GM12873 (cell line): ENCODE measurements at regions not wholly inside any gene's neighbourhood (a gene's known extent, or its start where the extent isn't known, plus 50 kb on each side); places are given as distances from the start of the nearest gene placed in this dataset.

ENCODE experiments used
- CTCF ChIP-seq: IDR thresholded peaks from 2 replicates; pipeline ENCODE4 v1.5.1; 2012; ENCODE audit warnings: low read depth, mild to moderate bottlenecking, moderate library complexity, low read length, control low read depth; ENCODE audit not compliant: insufficient read depth; ENCODE audit errors: missing control alignments

- no peak for TF ChIP-seq CTCF
Observed at GRCh38 chr5:97580746-97581145, 397.7 kb upstream of the RIOK2 start.

GRCh38 chr5:97591781-97592180, 408.7 kb upstream of the RIOK2 start:
- TF ChIP-seq CTCF: no peak

DNA sequence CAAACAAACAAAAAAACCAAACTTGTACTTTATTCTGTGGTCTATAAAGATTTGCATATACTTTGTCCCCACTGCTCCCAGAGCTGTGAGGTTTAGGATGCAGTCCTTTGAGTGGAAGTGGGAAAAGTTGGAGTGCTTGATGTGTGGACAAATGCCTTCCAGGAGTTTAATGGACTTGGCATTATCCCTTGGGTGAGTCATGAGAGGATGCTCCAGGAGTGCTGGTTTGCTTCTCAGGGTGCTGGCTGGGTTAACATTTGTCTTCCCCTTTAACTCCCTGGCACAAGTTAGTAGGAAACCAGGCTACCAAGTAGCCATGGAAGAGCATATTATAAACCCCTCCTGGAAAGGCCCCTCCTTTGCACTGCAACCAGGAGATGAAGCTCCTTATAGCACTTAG, 417.4 kb upstream of the RIOK2 start:
- TF ChIP-seq CTCF: no peak

DNA sequence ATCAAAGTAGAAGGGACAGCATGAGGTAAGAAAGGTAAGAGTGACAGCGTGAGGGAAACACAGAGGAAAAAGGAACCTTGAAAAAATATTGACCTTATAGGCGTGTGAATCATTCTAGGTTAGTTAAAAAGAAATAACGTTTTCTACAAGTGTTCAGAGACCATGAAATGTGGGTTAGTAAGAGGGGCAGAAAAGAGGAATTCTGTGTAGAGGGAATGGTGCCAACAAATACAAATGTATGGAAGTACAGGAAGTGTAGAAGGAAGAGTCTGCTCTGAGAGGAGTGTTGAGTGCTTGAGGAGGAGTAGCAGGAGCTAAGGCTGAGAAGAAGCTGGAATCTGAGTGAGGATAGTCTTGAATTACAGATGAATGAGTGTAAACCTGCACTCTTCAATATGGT, 418.6 kb upstream of the RIOK2 start:
- TF ChIP-seq CTCF: no peak

DNA sequence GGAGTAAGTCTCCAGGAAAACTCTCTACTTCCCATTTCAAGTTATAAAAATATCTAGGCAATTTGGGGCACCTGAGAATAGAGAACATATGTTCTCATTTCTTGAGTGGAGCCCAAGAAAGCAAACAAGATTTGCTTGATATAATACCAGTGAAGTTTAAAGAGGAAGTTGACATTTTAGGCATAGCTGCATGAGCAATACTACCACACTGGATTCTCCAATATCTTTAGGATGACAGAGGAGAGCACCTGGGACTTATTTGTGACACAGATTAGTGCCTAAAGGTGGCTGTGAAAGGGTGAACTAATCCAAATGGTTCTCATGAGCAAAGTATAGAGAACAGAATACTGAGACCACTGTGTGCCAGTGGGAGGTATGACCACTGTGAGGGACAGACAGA, 423.5 kb upstream of the RIOK2 start:
- no peak for TF ChIP-seq CTCF

- no peak for TF ChIP-seq CTCF
Observed at GRCh38 chr5:97608501-97608900, 425.5 kb upstream of the RIOK2 start.

DNA sequence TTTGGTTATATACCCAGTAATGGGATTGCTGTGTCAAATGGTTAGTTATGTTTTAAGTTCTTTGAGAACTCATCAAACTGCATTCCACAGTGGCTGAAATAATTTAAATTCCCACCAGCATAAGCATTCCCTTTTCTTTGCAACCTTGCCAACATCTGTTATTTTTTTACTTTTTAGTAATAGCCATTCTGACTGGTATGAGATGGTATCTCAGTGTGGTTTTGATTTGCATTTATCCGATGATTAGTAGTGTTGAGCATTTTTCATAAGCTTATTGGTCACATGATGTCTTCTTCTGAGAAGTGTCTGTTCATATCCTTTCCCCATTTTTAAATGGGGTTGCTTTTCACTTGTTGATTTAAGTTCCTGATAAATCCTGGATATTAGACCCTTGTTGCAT, 435.7 kb upstream of the RIOK2 start:
- no peak for TF ChIP-seq CTCF

DNA sequence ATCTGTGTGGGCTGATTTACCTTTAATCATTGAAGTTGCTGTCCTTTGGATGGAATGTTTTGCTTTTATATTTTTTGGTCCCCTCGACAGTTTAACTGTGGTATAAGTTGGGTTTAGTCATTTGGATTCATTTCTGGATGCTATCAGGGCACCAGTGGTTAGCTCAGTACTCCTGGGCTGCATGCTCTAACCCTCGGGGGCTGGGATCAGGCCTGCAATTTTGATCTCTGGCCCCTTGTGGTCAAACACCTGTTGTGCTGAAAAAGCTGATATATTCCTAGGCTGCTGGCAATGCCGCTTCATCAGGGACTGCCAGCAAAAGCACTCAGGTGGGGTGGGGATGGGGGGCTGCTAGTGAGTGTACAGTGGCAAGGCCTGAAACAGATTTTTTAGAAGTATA, 440.4 kb upstream of the RIOK2 start:
- TF ChIP-seq CTCF: no peak
